Cardiac muscle cell (in vitro differentiated cells and primary cell): ENCODE measurements at regions not wholly inside any gene's neighbourhood (a gene's known extent, or its start where the extent isn't known, plus 50 kb on each side); places are given as distances from the start of the nearest gene placed in this dataset.

Source experiments
- DNase-seq, 2 donors: peaks; one replicate each; pipeline versions ENCODE4 v3.0.0 to v3.0.0-alpha.2; 2010 to 2017; ENCODE audit warnings: low read depth in 1 of 2, low spot score in 1 of 2
- H3K27ac ChIP-seq: fragments of 200-600 bp; sonication (generic); 2 replicates; pipeline ENCODE4 v1.5.1; 2016
- H3K27me3 ChIP-seq: fragments of 200-600 bp; sonication (generic); 2 replicates; pipeline ENCODE4 v1.6.0; 2016; ENCODE audit warnings: control low read depth
- H3K36me3 ChIP-seq: fragments of 200-600 bp; sonication (generic); 2 replicates; pipeline ENCODE4 v1.5.1; 2016; ENCODE audit warnings: control low read depth
- H3K4me1 ChIP-seq: fragments of 200-600 bp; sonication (generic); 2 replicates; pipeline ENCODE4 v1.8.1; 2017; ENCODE audit warnings: low read depth, mild to moderate bottlenecking, mixed run types
- H3K4me3 ChIP-seq: fragments of 200-600 bp; sonication (generic); 2 replicates; pipeline ENCODE4 v1.5.1; 2016; ENCODE audit warnings: mild to moderate bottlenecking
- H3K9me3 ChIP-seq: fragments of 200-600 bp; sonication (generic); 2 replicates; pipeline ENCODE4 v1.5.1; 2017; ENCODE audit warnings: low read depth, mild to moderate bottlenecking, control low read depth
- CTCF ChIP-seq: IDR thresholded peaks from 2 replicates; pipeline ENCODE4 v1.5.1; 2012; ENCODE audit warnings: low read depth, mild to moderate bottlenecking, low read length

- TF ChIP-seq CTCF: no peak
- Histone ChIP-seq H3K27me3 (peaks cover 2% of the 10 kb centered on the region), H3K4me1 (no peaks in the 10 kb centered on the region), H3K9me3 (no peaks in the 10 kb centered on the region), H3K36me3 (no peaks in the 10 kb centered on the region), H3K27ac (no peak overlapping the region), H3K4me3 (no peak overlapping the region)
- DNase-seq: no peak
Observed at GRCh38 chr20:56964901-56965300, 301.5 kb downstream of the BMP7 start.

- Histone ChIP-seq H3K27me3 (peaks cover 31% of the 10 kb centered on the region), H3K27ac (no peak overlapping the region), H3K9me3 (no peaks in the 10 kb centered on the region), H3K4me1 (no peaks in the 10 kb centered on the region), H3K4me3 (no peak overlapping the region), H3K36me3 (no peaks in the 10 kb centered on the region)
- TF ChIP-seq CTCF: no peak
- DNase-seq: no peak
Observed at GRCh38 chr20:56967916-56968315, 298.5 kb downstream of the BMP7 start.

- Histone ChIP-seq H3K27me3 (peaks cover 37% of the 10 kb centered on the region), H3K4me3 (no peak overlapping the region), H3K27ac (no peak overlapping the region), H3K36me3 (no peaks in the 10 kb centered on the region), H3K4me1 (no peaks in the 10 kb centered on the region), H3K9me3 (no peaks in the 10 kb centered on the region)
- no peak for DNase-seq
- TF ChIP-seq CTCF: no peak
Observed at GRCh38 chr20:56968376-56969048, 297.9 kb downstream of the BMP7 start.

- peak; percentile 62 to 72 for DNase-seq
- Histone ChIP-seq H3K9me3 (no peaks in the 10 kb centered on the region), H3K36me3 (no peaks in the 10 kb centered on the region), H3K27me3 (peaks cover 74% of the 10 kb centered on the region), H3K27ac (no peak overlapping the region), H3K4me1 (no peaks in the 10 kb centered on the region), H3K4me3 (no peak overlapping the region)
- peak; percentile 77 for TF ChIP-seq CTCF
Observed at GRCh38 chr20:56974499-56975250, 291.8 kb downstream of the BMP7 start.

GRCh38 chr20:56975838-56976237 lies 290.6 kb downstream of the BMP7 start:
- Histone ChIP-seq H3K4me1 (no peaks in the 10 kb centered on the region), H3K9me3 (no peaks in the 10 kb centered on the region), H3K27me3 (peaks cover 66% of the 10 kb centered on the region), H3K4me3 (no peak overlapping the region), H3K36me3 (no peaks in the 10 kb centered on the region), H3K27ac (no peak overlapping the region)
- DNase-seq: no peak
- no peak for TF ChIP-seq CTCF
